ENCODE measurements at regions not wholly inside any gene's neighbourhood (a gene's known extent, or its start where the extent isn't known, plus 50 kb on each side); places are given as distances from the start of the nearest gene placed in this dataset.

DNA sequence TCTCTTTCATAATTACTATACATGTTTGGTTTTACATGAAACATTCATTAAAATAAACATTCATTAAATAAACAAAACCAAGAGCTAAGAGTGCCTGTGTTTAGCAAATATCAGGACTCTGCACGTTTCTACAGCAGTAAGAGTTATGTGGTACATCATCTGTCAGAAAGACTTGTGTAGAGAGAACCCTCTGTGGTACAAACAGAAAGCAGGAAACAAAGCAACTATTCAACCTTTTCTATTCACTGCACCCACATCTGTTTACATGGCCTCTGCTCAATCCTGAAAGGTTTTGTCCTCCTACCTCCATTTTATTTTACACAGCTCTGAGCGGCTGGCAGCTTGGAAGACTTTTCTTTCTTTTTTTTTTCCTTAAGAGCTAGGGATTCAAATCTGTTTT is 90.7 kb upstream of the PCDH18 start:
- no peak for DNase-seq

DNA sequence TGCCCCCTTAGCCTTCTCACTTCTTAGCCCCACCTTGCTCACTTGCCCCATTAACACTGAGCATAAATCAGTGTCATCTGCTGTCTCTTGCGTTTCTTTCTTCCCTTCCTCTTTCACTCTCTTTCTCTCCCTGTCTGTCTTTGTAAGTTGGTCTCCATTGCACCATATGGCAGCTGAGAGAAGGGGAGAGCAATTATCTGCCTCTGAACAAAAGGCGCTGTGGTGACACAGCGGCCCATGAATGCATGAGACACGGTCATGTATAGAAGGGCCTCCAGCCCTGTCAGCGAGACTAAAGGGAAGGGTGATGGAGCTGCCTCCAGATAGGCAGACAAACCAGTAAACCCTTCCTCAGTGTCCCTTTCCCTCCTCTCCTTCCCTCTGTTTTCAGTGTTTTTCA is 88.8 kb upstream of the PCDH18 start:
- no peak for DNase-seq

DNA sequence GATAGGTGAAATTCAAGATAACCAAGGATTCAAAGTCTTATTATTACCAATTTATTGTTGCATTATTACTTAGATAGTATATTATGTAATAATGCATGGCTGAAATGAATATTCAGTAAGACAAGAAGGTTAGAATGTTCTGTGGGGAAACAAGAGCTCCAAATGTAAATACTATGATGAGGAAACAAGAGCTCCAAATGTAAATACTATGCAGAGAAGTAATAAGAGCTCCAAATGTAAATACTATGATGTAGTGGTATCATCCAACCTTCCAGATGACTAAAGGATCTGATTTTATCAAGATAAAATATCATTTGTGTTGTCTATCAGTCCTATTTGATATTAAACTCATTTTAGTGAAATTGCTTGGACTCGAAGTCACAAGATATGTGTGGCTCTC is 82.2 kb upstream of the PCDH18 start:
- DNase-seq = no peak

DNA sequence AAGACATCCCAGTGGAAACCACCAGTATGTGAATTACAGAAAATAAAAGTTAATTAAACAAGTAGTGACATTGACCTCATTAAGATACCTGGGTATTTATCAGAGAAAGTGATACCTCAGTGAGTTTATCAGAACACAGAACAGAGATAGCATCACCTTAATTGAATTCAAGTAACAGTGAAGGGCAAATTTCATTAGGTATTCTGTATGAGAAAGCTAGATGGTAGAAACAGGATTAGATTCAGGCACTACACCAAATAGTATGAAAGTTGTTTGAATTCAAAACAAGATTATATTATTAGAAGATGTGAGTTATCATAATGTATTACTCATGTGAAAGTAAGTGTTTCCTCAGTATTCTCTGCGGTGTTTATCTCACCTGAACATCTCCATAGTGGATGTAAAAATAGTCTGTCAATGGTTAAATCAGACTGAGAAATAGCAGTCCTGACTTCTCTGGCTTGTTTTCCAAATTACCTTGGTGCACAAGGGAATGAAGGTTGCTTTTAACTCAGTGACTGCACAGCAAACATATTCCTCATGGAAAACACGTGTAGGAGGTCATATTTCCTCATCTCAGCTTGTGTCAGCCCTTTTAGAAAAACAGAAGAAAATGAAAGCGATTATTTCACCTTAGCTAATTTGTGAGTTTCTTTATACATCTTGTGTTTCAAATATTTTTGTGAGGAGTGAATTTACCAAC is 79.9 kb upstream of the PCDH18 start:
- no peak for DNase-seq

DNA sequence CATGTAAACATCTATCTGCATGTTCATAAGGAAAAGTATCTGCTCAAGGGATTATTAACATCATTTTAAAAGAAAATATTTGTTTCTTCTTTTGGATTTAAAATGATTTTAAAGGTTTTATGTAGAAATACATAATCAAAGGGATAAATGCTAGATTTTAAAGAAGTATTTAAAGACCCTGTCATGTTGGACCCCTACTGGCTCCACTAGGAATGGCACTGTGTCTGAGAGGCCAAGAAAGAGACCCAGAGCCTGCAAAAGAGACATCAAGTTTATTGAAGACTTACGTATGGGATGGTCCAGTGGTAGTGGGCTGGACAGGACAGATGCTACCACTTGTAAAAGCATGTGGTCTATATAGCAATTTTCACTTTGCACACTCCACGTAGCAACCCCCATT is 78.7 kb upstream of the PCDH18 start:
- DNase-seq = no peak

DNA sequence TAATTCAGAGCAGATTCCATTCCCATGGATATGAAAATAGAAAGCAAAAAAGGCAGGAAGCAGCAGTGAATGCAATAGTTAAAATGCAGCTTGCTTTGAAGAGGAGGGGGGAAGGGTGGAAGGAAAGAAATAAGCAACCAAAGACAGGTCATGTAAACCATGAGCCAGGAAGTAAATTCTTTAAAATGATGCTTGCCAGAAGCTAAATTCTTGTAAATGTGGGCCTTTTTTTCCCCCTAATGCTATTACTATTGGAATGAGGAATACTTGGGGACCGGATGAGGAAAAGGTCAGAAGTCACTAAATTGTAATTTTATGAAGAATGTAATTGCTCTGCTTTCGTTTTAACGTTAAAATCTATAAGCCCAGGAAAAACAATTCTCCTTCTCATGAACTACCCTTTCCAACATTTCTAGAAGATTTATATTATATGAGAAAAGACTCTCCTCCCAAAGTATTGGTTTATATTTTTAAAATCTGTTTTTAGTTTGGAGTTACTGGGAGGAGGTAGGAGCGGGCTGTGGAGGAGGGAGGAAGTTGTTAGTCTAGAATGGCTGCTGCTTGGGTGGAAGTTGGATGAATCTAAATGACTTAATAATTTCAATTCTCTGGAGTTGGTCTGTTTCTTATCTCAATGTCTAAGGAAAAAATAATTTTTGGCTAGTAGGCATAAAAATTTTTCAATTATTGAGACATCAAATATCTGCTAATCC is 77.6 kb upstream of the PCDH18 start:
- no peak for DNase-seq

DNA sequence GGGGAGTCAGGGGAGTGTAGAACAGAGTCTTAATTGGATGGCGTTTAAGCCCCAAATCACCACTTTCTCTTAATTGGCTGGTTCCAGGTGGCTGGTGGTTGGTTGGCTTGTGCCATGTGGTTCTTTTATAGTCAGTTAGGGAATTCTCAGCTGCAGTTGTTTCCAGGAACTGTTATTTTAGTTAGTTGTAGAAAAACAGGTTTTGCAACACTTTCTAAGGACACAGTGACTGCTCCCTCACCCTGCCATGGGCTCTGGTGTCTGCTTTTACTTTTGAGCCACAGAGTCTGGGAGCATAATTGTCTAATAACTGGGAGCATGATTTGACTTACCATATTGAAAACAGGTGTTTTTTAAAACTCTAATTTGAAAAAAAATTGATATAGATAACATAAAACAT is 75.8 kb upstream of the PCDH18 start:
- DNase-seq = no peak

DNA sequence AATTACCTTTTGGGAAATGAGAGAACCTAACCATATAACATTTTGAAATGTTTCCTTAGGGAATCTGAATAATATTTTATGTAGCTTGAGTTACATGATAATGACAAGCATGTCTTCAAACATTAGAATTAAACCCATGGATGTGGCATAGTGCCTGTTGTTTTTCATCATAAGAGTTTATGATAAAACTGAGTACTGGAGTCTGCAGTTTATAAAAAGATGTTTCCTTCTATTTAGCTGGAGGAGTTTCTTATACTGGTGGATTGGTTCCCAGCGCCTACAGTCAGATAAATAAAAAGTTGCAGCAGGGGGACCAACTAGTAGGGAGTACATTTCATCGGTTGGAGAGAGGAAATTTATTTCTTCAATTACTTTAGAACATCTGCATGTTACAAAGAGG is 70.1 kb upstream of the PCDH18 start:
- DNase-seq = no peak

DNA sequence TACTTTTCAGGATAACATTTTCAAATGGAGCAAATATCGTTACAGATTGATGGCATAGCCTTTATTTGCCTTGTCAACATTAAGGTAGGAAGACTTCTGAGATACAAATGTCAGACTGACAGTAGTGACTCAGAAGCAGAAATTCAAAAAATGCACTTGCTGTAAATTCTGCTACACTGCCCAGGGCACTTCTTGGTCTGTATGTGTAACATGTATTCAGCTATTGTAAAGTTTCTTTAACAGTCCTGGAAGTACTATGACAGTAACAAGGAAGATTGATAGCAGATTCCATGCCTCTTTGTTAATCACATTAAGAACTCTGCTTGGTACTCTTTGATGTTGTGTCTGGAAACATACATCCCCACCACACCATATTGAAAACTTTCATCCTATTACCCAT is 69.6 kb upstream of the PCDH18 start:
- DNase-seq = no peak

DNA sequence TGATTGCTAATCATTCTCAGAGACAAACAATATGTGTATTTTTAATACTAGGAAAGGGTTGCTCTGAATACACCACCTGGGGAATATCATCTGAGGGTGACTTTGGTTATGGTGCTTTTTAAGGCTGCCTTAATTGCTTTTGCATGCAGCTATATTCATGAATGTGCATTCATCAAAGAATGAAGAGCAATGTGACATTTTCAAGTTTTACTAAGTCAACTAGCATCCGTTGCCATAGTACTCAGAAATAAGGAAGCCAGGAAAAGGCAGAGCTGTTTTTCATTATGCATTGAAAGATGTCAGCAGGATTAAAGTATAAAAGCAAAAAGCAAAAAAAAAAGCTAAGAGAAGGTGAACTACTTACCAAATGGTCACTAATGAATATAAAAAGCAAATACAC is 67.4 kb upstream of the PCDH18 start:
- DNase-seq = no peak

DNA sequence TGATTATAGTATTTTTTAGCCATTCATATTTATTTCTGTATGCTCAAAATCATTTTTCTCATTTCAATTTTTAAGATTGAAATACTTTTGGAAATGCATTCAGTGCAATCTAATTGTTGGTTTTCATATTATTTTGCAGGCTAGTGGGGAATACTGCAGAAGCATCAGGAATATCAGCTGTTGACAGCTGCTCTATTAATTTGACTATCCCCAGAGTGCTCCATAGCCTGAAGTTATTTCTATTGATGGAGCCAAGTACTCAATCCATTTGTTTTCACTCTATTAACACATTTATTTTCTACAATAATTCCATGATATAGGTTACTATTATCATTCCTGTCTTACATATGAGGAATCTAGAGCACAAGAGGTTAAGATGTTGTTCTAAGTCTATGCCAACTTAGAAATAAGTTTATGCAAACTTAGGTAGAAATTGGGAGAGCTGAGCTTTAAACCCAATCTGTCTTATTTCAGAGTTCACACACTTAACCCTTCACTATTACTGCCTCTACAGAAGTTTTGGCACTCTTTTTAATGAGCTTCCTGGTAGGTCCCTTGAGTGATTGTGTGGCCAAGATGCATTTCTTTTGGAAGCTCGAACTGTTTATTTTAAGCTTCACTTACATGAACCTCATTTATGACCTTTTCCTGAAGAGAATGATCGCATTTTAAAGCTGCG is 65.6 kb upstream of the PCDH18 start:
- no peak for DNase-seq

DNA sequence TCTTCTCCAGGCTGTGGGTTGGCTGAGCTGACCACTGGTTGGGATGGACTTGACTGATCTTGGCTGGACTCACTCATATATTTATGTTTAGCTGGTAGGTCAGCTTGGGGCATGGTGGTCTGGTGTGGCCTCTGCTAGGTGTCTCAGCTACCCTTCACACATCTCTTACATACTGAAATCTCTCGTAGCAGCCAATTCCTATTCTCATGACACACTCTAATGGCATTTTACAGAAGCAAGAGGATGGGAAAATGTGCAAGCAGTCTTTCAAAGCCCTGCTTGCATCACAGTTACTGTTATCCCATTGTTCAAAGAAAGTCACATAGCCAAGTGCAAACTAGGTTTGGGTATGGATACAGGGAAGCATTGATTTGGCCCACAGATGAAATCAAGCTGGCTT is 55.5 kb upstream of the PCDH18 start:
- DNase-seq = no peak

DNA sequence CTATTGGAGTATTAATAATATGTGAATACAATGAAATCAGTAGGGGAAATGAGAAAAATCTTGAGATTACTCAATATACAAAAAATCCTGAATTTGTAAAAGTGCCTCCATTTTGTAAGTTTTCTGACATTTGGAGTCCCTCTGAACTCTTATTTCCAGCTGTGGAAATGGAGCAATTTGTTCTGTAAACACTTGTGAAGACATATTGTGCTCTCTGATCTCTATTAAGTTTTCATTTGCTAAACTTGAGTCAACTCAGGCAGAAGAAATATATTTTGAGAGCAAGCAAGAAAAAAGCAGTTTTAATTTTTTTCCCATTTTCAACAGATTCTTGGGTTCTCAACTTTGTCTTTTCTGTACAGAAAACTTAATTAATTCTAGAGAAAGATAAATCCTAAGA is 51.4 kb upstream of the PCDH18 start:
- DNase-seq = no peak

Data from stimulated activated CD4-positive, alpha-beta T cell treated with anti-CD3 and anti-CD28 coated beads, Interleukin-4, amount 100 ng/mL, for 24 hours (primary cell).